ENCODE measurements at regions not wholly inside any gene's neighbourhood (a gene's known extent, or its start where the extent isn't known, plus 50 kb on each side); places are given as distances from the start of the nearest gene placed in this dataset.

DNA sequence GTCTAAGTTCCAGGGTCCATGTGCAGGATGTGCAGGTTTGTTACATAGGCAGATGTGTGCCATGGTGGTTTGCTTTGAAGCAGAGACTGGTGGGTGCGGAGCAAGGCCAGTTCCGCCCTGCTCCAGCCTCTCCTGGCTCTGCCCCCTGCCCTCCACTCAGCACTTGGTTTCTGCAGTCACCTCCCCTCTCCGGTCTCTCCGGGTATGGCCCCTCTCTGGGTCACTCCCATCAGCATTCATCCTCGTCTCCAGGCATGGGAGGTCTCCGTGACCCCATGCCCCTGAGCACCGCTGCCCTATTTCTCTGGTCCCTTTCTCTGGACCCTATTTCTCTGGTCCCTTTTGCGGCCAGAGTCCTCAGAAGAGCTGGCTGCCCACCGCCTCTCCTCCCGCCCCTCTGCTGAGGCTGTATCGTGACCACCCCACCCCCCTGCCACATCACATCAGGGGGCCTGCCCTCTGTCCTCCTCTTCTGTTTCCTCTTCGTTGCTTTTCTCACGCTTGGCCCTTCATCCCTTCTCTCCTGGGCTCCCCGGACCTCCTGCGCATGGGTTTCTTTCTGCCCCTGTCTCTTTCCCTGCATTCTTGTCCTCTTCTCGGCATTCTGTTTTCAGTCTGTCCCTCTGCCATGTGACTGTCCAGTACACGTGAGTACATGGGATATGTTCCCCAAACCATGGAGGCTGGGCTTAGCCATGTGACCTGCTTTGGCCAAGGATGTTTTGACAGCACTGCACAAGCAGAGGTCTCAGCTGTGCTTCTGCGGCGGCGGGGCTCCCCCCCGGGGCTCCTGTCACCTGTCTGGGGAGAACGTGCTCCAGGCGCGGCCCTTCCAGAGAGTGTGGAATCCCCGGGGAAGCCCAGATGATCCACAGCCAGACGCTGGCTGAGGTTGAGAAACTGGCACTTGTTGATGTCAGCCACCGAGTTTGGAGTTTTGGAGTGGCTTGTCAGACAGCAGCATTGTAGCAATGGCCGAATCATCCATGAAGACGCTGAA, 54.4 kb upstream of the C1orf174 start:
- Mint-ChIP-seq H3K27ac (no peak overlapping the region), H3K4me1 (peaks cover 5% of the 10 kb centered on the region), H3K4me3 (no peak overlapping the region), H3K9me3 (no peaks in the 10 kb centered on the region), H3K36me3 (no peaks in the 10 kb centered on the region), H3K27me3 (peaks cover 31% of the 10 kb centered on the region)
- no peak for ATAC-seq

DNA sequence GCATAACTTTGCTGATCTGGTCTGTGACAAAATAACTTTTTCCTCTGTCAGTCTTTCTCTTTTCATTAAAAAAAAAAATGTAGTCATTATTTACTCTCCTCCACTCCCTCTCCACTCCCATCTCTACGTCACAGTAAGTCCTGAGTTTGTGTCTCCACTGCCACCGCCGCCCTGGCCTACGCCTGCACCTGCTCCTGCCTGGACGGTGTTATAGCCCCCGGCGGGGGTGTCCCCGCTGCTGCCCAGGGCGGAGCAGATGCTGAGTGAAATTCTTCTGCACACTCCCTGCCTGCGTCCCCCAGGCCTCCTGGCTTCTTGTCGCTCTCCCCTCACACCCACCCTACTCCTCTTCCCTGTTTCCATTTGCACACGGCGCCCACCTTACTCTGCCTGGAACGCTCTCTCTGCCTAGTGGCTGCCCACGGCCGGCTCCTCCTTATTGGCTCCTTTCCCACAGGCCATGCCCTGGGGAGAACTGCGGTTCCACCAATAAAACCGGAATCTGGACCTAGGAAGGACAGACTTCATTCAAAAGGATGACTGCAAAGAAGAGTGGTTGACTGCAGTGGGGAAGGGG, 55.2 kb upstream of the C1orf174 start:
- Mint-ChIP-seq H3K4me3 (no peak overlapping the region), H3K36me3 (no peaks in the 10 kb centered on the region), H3K9me3 (no peaks in the 10 kb centered on the region), H3K27ac (no peak overlapping the region), H3K27me3 (peaks cover 31% of the 10 kb centered on the region), H3K4me1 (peaks cover 5% of the 10 kb centered on the region)
- ATAC-seq = no peak

DNA sequence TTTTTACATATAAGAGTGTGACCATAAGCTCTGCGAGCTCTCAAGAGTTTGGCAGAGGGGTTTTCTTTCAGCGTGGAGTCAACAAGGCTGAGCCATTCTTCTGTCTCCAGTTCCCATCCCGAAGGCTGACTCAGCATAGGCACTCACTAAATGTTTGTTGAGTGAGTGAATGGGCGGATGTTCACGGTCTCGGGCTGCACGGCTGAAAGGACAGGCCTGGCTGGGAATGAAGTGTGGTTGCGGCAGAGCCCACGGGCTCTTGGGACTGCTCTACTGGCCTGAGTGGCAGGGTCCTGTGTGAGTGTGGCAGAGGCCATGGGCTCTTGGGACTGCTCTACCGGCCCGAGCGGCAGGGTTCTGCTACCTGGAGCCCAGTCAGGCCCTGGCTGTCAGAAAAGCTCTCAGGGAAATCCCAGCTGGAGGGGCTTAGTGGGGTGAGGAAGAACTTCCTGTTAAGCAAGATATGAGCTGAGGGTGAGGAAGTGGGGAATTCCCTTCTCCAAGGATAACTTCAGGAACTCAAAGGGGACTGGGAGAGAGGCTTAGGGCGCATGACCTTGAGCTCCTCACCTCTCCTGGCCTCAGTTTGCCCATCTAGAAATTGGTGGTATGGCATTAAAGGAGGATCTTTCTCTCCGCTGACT, 56.6 kb upstream of the C1orf174 start:
- Mint-ChIP-seq H3K36me3 (no peaks in the 10 kb centered on the region), H3K27me3 (peaks cover 31% of the 10 kb centered on the region), H3K9me3 (no peaks in the 10 kb centered on the region), H3K4me1 (peaks cover 5% of the 10 kb centered on the region), H3K4me3 (no peak overlapping the region), H3K27ac (no peak overlapping the region)
- ATAC-seq = no peak

DNA sequence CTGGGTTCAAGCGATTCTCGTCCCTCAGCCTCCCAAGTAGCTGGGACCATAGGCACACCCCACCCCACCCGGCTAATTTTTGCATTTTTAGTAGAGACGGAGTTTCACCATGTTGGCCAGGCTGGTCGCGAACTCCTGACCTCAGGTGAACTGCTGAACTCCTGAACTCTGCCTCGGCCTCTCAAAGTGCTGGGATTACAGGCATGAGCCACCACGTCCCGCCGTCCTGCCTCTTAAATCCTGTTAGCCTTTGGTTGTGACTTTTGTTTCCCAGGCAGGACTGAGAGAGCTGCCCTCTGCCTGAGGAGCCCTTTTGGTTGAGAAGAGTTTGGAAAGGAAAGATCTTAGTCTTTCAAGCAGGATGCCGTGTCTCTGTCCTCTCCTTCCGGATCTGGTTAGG, 59.3 kb upstream of the C1orf174 start:
- H3K4me3 Mint-ChIP-seq = no peak overlapping the region
- no peak for ATAC-seq

DNA sequence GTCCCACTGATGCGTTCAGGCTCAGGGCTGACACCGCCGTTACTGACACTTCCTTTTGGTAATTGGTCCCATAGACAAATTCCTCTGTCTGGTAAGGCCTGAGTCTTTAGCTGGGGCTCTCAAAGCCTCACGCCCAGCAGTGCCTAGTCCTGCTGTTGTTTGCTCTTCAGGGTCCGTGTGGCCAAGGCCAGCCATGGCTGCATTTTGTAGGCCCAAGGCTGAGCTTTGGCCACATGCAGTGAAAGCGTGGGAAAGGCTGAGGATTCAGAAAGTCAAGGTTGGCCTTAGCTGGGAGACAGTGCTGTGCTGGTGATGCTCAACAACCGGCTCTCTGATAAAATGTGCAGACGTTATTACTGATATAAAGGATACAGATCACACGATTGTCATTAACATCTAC, 63.5 kb upstream of the C1orf174 start:
- Mint-ChIP-seq H3K4me1 (no peaks in the 10 kb centered on the region), H3K36me3 (no peaks in the 10 kb centered on the region), H3K9me3 (peaks cover 3% of the 10 kb centered on the region), H3K4me3 (no peak overlapping the region), H3K27me3 (peaks cover 20% of the 10 kb centered on the region), H3K27ac (no peak overlapping the region)
- no peak for ATAC-seq

More for the DNA sequence above, 59.3 kb upstream of the C1orf174 start:
- H3K27me3 Mint-ChIP-seq = peaks cover 15% of the 10 kb centered on the region
- no peaks in the 10 kb centered on the region for H3K9me3 Mint-ChIP-seq
- peaks cover 5% of the 10 kb centered on the region for H3K4me1 Mint-ChIP-seq
- H3K27ac Mint-ChIP-seq = no peak overlapping the region
- H3K36me3 Mint-ChIP-seq = no peaks in the 10 kb centered on the region

DNA sequence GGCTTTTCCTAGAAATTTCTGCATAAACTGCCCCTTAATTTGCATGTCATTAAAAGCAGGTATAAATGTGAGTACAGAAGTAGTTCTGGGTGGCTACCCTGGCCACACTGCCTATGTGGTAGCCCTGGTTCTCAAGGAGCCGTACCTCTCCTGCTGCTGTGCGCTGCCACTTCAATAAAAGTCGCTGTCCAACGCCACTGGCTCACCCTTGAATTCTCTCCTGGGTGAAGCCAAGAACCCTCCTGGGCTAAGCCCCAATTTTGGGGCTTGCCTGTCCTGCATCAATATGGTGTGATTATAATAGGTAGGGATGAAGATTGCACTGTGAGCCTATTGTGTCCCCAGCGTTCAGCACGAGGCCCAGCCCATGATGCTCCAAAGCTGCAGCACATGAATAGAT, 65.6 kb upstream of the C1orf174 start:
- Mint-ChIP-seq H3K27me3 (peaks cover 20% of the 10 kb centered on the region), H3K27ac (no peak overlapping the region), H3K4me3 (no peak overlapping the region), H3K9me3 (peaks cover 3% of the 10 kb centered on the region), H3K36me3 (no peaks in the 10 kb centered on the region), H3K4me1 (no peaks in the 10 kb centered on the region)
- no peak for ATAC-seq

DNA sequence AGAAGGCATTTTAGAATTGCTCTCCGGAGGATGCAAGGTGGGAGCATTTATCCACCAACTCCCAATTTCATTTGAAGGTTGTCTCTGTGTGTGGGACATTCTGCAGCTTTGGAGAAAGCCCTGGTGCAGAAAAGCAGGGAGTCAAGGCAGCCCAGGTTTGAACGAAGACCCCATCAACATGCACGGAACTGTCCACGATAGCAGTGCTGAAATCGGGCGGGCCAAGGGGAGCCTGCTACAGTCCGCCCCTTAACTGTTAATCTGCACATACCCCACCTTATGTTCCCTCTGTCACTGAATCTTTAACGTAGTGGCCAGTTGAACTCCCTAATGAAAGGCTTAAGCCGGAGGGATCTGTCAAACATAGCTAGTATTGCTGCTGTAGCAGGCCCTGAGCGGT, 68.8 kb upstream of the C1orf174 start:
- Mint-ChIP-seq H3K9me3 (peaks cover 3% of the 10 kb centered on the region), H3K4me1 (no peaks in the 10 kb centered on the region), H3K27ac (no peak overlapping the region), H3K27me3 (peaks cover 29% of the 10 kb centered on the region), H3K4me3 (no peak overlapping the region), H3K36me3 (no peaks in the 10 kb centered on the region)
- no peak for ATAC-seq

DNA sequence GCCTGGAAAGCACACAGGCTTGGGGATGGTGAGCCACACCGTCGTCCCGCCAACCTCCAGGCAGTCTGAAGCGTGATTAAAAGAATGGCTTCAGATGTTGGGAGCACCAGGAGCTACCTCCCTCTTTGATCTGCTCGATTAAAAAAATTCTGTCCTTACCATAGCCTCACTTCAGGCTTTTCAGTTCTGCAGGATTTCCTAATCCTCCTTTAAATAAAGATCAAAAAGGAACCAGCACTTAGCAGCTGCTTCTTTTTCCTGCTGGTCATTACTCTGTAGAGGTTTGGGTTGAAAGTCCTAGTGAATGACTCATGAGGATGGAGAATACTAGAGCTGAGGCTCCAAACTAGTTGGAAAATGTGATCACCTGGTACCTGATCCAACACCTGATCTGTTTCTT, 71.9 kb upstream of the C1orf174 start:
- Mint-ChIP-seq H3K9me3 (peaks cover 3% of the 10 kb centered on the region), H3K27ac (no peak overlapping the region), H3K27me3 (peaks cover 39% of the 10 kb centered on the region), H3K4me3 (no peak overlapping the region), H3K4me1 (no peaks in the 10 kb centered on the region), H3K36me3 (no peaks in the 10 kb centered on the region)
- no peak for ATAC-seq

DNA sequence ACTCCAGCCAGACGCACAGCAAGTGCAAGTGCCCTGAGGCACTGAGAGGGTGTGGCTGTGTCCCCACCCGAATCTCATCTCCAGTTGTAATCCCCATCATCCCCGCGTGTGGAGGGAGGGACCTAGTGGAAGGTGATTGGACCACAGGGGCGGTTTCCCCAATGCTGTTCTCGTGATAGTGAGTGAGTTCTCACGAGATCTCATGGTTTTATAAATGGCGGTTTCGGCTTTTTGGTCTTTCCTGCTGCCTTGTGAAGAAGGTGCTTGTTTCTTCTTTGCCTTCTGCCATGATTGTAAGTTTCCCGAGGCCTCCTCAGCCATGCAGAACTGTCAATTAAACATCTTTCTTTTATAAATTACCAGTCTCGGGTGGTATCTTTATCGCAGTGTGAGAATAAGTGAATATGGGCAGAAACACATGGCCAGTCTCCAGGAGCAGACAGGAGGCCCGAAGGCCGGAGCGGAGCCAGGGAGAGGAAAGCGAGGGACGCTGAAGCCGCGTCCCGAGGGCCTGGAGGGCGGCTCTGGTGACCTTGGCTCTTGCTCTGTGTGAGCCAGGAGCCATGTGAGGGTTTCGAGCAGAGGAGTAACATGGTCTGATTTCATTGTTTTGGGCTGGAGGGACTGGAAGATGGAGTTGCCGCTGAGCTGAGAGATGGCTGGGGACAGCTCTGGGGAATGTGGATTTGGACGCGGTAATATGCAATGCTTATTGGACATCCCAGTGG, 76.0 kb upstream of the C1orf174 start:
- Mint-ChIP-seq H3K27ac (no peak overlapping the region), H3K4me1 (no peaks in the 10 kb centered on the region), H3K36me3 (no peaks in the 10 kb centered on the region), H3K4me3 (no peak overlapping the region), H3K9me3 (no peaks in the 10 kb centered on the region), H3K27me3 (peaks cover 42% of the 10 kb centered on the region)
- ATAC-seq = no peak

DNA sequence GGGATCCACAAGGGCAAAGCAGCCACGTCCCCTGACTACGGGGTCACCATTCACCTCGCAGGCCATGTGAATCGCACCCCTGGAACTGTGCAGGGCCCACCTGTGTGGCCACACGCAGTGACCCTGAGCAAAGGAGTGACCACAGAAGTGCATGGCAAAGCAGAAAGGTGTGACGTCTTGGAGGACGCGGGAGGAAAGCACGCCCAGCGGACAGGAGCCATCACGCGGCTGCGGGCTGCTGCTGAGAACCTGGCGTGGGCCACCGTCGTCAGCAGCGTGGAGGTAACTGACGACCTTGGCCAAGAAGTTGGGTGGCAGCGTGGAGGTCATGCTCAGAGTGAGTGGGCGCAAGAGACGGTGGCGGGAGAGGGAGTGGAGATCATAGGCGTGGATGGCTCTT, 76.7 kb upstream of the C1orf174 start:
- H3K27ac Mint-ChIP-seq = no peak overlapping the region
- H3K9me3 Mint-ChIP-seq = no peaks in the 10 kb centered on the region
- no peak for ATAC-seq
- H3K4me1 Mint-ChIP-seq = no peaks in the 10 kb centered on the region
- H3K4me3 Mint-ChIP-seq = no peak overlapping the region
- no peaks in the 10 kb centered on the region for H3K36me3 Mint-ChIP-seq
- peaks cover 46% of the 10 kb centered on the region for H3K27me3 Mint-ChIP-seq

DNA sequence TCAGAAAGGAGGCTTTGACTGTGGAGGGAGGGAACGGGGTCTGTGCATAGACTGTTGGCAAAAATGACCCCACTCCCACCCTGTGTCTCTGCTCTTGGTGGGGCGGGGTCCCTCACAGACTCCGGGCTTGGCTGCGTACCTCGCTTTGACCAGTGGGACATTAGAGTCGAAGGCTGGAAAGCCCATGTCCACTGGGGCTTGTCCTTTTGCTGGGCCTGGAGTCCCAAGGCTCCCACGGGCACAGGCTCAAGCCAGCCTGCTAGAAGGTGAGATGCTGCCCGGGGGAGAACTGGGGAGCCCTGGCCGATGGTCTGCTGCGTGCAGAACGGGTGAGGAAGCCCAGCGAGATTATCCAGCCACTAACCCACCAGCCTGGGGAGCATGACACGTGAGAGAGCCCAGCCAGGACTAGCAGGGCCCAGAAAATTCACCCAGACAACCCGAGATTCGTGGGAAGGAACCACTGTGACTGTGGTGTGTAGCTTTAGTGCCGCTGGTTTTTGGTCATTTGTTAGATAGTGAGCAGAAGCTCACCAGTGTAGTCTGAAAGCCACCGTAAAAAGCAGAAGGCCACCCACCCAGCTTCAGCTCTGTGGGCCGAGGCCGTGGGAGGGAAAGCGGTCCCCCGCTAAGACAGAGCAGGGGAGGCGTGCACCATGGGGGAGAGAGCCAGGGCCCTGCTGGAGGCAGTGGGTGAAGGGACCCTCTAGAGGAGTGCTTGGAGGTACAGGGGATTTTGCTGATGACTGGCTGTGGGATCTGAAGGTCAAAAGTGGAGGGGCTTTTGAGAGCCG, 78.3 kb upstream of the C1orf174 start:
- H3K36me3 Mint-ChIP-seq = no peaks in the 10 kb centered on the region
- no peaks in the 10 kb centered on the region for H3K9me3 Mint-ChIP-seq
- H3K27me3 Mint-ChIP-seq = peaks cover 51% of the 10 kb centered on the region
- no peaks in the 10 kb centered on the region for H3K4me1 Mint-ChIP-seq
- no peak overlapping the region for H3K27ac Mint-ChIP-seq
- no peak overlapping the region for H3K4me3 Mint-ChIP-seq
- ATAC-seq = no peak

DNA sequence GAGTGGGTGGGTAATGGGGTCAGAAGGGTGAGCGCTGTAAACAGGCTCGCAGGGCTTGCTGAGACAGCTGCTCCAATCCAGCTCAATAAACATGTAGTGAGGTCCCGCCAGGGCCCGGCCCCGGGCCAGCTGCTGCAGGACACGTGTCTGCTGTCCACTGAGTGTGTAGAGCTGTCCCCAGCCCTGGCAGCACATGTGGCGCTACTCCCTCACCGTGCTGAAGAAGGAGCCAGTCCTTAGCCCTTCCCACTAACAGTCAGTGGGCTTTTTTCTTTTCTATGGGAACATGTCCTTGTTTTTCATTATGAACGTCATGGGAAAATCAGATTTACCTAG, 78.9 kb upstream of the C1orf174 start:
- H3K36me3 Mint-ChIP-seq = no peaks in the 10 kb centered on the region
- H3K27me3 Mint-ChIP-seq = peaks cover 52% of the 10 kb centered on the region
- H3K27ac Mint-ChIP-seq = no peak overlapping the region
- H3K9me3 Mint-ChIP-seq = no peaks in the 10 kb centered on the region
- no peak overlapping the region for H3K4me3 Mint-ChIP-seq
- H3K4me1 Mint-ChIP-seq = no peaks in the 10 kb centered on the region
- ATAC-seq = no peak

DNA sequence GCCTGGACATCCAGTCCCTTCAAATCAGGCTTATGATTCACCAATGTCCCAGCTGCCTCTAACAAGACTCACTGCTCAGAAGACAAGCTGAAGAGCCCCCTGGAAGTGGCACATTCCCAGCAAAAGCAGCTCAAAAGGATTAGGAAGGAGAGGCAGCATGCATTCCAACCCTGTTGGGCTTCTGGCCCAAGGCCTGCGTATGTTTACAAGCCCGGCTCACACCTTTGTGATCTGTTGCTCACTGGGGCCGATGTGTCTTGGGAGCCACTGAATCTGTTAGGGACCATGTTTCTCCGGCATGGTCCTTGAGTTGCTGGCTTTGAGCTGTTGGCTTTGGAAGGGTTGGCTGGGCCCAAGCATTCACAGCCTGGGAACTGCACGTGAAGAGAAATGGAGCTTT, 81.2 kb upstream of the C1orf174 start:
- Mint-ChIP-seq H3K4me1 (no peaks in the 10 kb centered on the region), H3K27ac (no peak overlapping the region), H3K4me3 (no peak overlapping the region), H3K9me3 (no peaks in the 10 kb centered on the region), H3K36me3 (no peaks in the 10 kb centered on the region), H3K27me3 (peaks cover 40% of the 10 kb centered on the region)
- no peak for ATAC-seq

DNA sequence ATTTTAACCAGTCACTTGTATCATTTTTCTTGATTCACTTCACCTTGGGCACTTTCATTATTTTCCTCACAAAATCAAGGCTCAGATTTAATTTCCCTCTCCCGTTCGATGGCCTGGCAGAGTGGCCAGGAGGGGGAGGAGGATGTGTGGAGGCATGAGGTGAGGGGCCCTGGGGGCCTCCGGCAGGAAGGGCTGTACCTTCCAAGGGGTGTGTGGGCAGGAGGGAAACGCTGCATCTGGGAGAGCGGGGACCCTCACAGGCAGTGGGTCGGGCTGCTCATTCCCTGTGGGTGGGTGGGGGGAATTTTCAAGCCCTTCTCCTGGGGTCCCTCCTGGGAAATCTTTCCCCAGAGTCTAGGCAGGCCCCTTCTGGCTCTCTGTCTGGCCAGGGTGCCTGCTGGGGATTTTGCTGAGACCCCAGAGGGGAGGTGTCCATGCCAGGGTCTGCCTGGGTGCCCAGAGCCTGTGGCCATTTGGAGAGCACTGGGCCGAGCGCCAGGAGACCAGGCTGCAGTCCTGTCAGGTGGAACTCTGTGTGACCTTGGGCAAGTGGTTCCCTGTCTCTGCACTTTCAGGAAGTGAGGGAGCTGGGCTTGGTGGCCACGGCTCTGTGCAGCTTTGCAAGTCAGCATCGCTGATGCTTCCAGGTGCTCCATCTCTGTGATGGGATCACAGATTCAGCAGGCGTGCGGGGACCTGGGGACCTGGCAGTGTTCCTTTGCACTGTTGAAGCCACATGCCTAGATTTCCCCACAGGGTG, 81.9 kb upstream of the C1orf174 start:
- peaks cover 34% of the 10 kb centered on the region for H3K27me3 Mint-ChIP-seq
- no peaks in the 10 kb centered on the region for H3K36me3 Mint-ChIP-seq
- ATAC-seq = no peak
- no peak overlapping the region for H3K27ac Mint-ChIP-seq
- no peaks in the 10 kb centered on the region for H3K4me1 Mint-ChIP-seq
- H3K9me3 Mint-ChIP-seq = no peaks in the 10 kb centered on the region
- H3K4me3 Mint-ChIP-seq = no peak overlapping the region

Data from stimulated activated memory B cell treated with anti-CD40 and anti-IgM and Interleukin-4, amounts not matched to agents 10 μg/mL and 1 μg/mL and 100 μg/mL, for 72 hours (primary cell).